GM12878 (cell line): ENCODE measurements at regions not wholly inside any gene's neighbourhood (a gene's known extent, or its start where the extent isn't known, plus 50 kb on each side); places are given as distances from the start of the nearest gene placed in this dataset.

Source experiments
- ATAC-seq: fragments of 200-7000 bp; cut with Tn5 transposase; 3 replicates; pipeline ENCODE4 v1.9.1; 2020; ENCODE audit warnings: mild to moderate bottlenecking, moderate library complexity
- BruUV-seq: library from RNA; stranded (reverse); fragments of 400-500 nt; replicated peaks from 2 replicates; lab custom pipeline; 2021; lab: Mats Ljungman, UMichigan
- CTCF ChIA-PET: fragments of 300-600 bp; sonication (Branson Sonifier 250); formaldehyde crosslinking; extraction: SDS; loops from one replicate; lab custom pipeline; 2021; ENCODE audit warnings: inconsistent platforms; lab: Yijun Ruan, JAX
- POLR2A ChIA-PET: fragments of 350-600 bp; formaldehyde crosslinking; extraction: SDS; loops from one replicate; lab custom pipeline; 2021; ENCODE audit warnings: inconsistent platforms; lab: Charles Lee
- RAD21 ChIA-PET: fragments of 300-600 bp; sonication (Branson Sonifier 250); formaldehyde crosslinking; loops from one replicate; lab custom pipeline; 2023; ENCODE audit warnings: antibody characterized with exemption; ENCODE audit not compliant: unreplicated experiment; lab: Charles Lee
- SMC1A ChIA-PET: fragments of 300-600 bp; sonication (Branson Sonifier 250); formaldehyde crosslinking; loops from one replicate; lab custom pipeline; 2023; ENCODE audit not compliant: unreplicated experiment, uncharacterized antibody; lab: Charles Lee
- DNase-seq: peaks from one replicate; pipeline ENCODE4 v3.0.0-alpha.2; 2011; ENCODE audit warnings: low read depth, low spot score
- FAIRE-seq: peaks from 3 replicates; lab custom pipeline; 2011; peaks lifted over from hg19 to GRCh38; lab: Jason Lieb, UNC
- H2AFZ ChIP-seq: 2 replicates; pipeline ENCODE4 v1.6.0; 2011; ENCODE audit warnings: low read depth, low read length, control low read depth; ENCODE audit not compliant: control insufficient read depth
- H3K27ac ChIP-seq: 2 replicates; pipeline ENCODE4 v1.5.1; 2011; ENCODE audit warnings: control low read depth; ENCODE audit not compliant: control insufficient read depth, insufficient read depth
- H3K27me3 ChIP-seq, 2 experiments: replicated peaks in 1 of 2; 2 replicates each; pipeline versions ENCODE4 v1.6.0 to v1.6.1; 2011; ENCODE audit warnings: low read length in 1 of 2; ENCODE audit not compliant: control insufficient read depth in 2 of 2, insufficient read depth in 2 of 2
- H3K36me3 ChIP-seq, 2 experiments: 2 replicates each; pipeline ENCODE4 v1.5.1; 2011; ENCODE audit warnings: low read length in 1 of 2; ENCODE audit not compliant: control insufficient read depth in 2 of 2, insufficient read depth in 2 of 2
- H3K4me1 ChIP-seq: 2 replicates; pipeline ENCODE4 v1.6.1; 2011; ENCODE audit warnings: mild to moderate bottlenecking, low read length, moderate library complexity, mixed read lengths; ENCODE audit not compliant: control insufficient read depth, insufficient read depth
- H3K4me2 ChIP-seq: 2 replicates; pipeline ENCODE4 v1.6.0; 2011; ENCODE audit warnings: control low read depth; ENCODE audit not compliant: control insufficient read depth, insufficient read depth
- H3K4me3 ChIP-seq: fragments of 200-600 bp; sonication (generic); 2 replicates; pipeline ENCODE4 v1.5.1; 2016
- H3K79me2 ChIP-seq: 2 replicates; pipeline ENCODE4 v1.6.0; 2011; ENCODE audit warnings: low read length; ENCODE audit not compliant: control insufficient read depth, insufficient read depth
- H3K9ac ChIP-seq: 2 replicates; pipeline ENCODE4 v1.8.0; 2011; ENCODE audit warnings: low read length, control low read depth, mixed read lengths; ENCODE audit not compliant: control insufficient read depth, insufficient read depth
- H3K9me3 ChIP-seq: replicated peaks from 3 replicates; pipeline ENCODE4 v1.5.1; 2011; ENCODE audit warnings: mild to moderate bottlenecking, low read length; ENCODE audit not compliant: control insufficient read depth, insufficient read depth
- H4K20me1 ChIP-seq: 2 replicates; pipeline ENCODE4 v1.6.0; 2011; ENCODE audit not compliant: control insufficient read depth, insufficient read depth
- BACH1 ChIP-seq: fragments of 450-650 bp; IDR thresholded peaks from 2 replicates; pipeline ENCODE4 v1.6.1; 2017; ENCODE audit warnings: mild to moderate bottlenecking, borderline replicate concordance
- CBFB ChIP-seq: IDR thresholded peaks from 2 replicates; pipeline ENCODE4 v1.6.1; 2016; ENCODE audit warnings: antibody characterized with exemption, low read depth
- CREB1 ChIP-seq: IDR thresholded peaks from 2 replicates; pipeline ENCODE4 v1.6.1; 2012; ENCODE audit warnings: low read depth, mild to moderate bottlenecking, inconsistent platforms
- EGR1 ChIP-seq, 2 experiments: IDR thresholded peaks; 1 replicate in 1 of 2; 2 replicates in 1 of 2; pipeline ENCODE4 v1.6.1; 2011 to 2012; ENCODE audit warnings: low read depth in 2 of 2, low read length in 2 of 2, borderline replicate concordance in 1 of 2, mild to moderate bottlenecking in 1 of 2, moderate library complexity in 1 of 2
- GABPA ChIP-seq: IDR thresholded peaks from 2 replicates; pipeline ENCODE4 v1.6.1; 2014; ENCODE audit warnings: antibody characterized with exemption, low read depth, mild to moderate bottlenecking, inconsistent platforms
- HDAC6 ChIP-seq: fragments of 200-600 bp; sonication (generic); IDR thresholded peaks from one replicate; pipeline ENCODE4 v1.8.0; 2017; ENCODE audit warnings: antibody characterized with exemption; ENCODE audit not compliant: unreplicated experiment
- KAT2A ChIP-seq: conservative IDR thresholded peaks from 2 replicates; pipeline ENCODE4 v1.6.1; 2011; ENCODE audit warnings: low read depth, low read length; ENCODE audit not compliant: control insufficient read depth
- MLLT1 ChIP-seq: fragments of 450-650 bp; IDR thresholded peaks from 2 replicates; pipeline ENCODE4 v1.6.1; 2016; ENCODE audit warnings: mild to moderate bottlenecking
- NFYA ChIP-seq: IDR thresholded peaks from 2 replicates; pipeline ENCODE4 v1.6.1; 2011; ENCODE audit warnings: low read depth, mild to moderate bottlenecking, low read length, improper control_type of control experiment, borderline replicate concordance
- RB1 ChIP-seq: fragments of 450-650 bp; formaldehyde crosslinking; IDR thresholded peaks from 2 replicates; pipeline ENCODE4 v1.6.1; 2017; ENCODE audit warnings: mild to moderate bottlenecking, borderline replicate concordance
- RELA ChIP-seq: fragments of 450-650 bp; IDR thresholded peaks from 2 replicates; pipeline ENCODE4 v1.8.0; 2014; ENCODE audit warnings: borderline replicate concordance; ENCODE audit not compliant: partially characterized antibody
- SRF ChIP-seq, 2 experiments: IDR thresholded peaks; 2 replicates each; pipeline ENCODE4 v1.6.1; 2011; ENCODE audit warnings: low read depth in 2 of 2, low read length in 2 of 2, mild to moderate bottlenecking in 1 of 2, moderate library complexity in 1 of 2
- STAT1 ChIP-seq: fragments of 450-650 bp; conservative IDR thresholded peaks from 2 replicates; pipeline ENCODE4 v1.6.1; 2014; ENCODE audit warnings: antibody characterized with exemption, mild to moderate bottlenecking
- ZBED1 ChIP-seq: IDR thresholded peaks from 2 replicates; pipeline ENCODE4 v1.6.1; 2016; ENCODE audit warnings: borderline replicate concordance
- ZNF24 ChIP-seq: fragments of 450-650 bp; IDR thresholded peaks from 2 replicates; pipeline ENCODE4 v1.6.1; 2017; ENCODE audit warnings: antibody characterized with exemption, mild to moderate bottlenecking
- ZZZ3 ChIP-seq: IDR thresholded peaks from 2 replicates; pipeline ENCODE4 v1.6.1; 2011; ENCODE audit warnings: low read depth; ENCODE audit not compliant: control insufficient read depth, insufficient read length
- whole genome bisulfite sequencing: methylation state at CpG from one replicate; pipeline ENCODE4 v1.1.6; 2016; ENCODE audit warnings: low lambda C conversion rate; ENCODE audit not compliant: insufficient replicate concordance, insufficient coverage; ENCODE audit errors: missing lambda C conversion rate; 5-methylcytosine and 5-hydroxymethylcytosine counted together
- in situ Hi-C: fragments of 300-500 bp; cut with MboI; formaldehyde crosslinking; loops from 9 replicates; pipeline ENCODE4 v1.14.3; 2018; ENCODE audit warnings: mixed read lengths
- intact Hi-C: fragments of 100-400 bp; cut with micrococcal nuclease; formaldehyde crosslinking; loops from one replicate; pipeline ENCODE4 v1.14.2; 2022; ENCODE audit not compliant: unreplicated experiment

- FAIRE-seq (no peak), DNase-seq (no peak), ATAC-seq (no peak)
- H4K20me1 ChIP-seq: no peaks in the 10 kb centered on the region
- 5% methylated on average over 1 of the region's 1 CpG for WGBS
- TF ChIP-seq MLLT1 (no peak), CBFB (no peak), GABPA (no peak), STAT1 (no peak), NFYA (no peak)
- no peaks in the 10 kb centered on the region; the same call in 2 of the 3 replicates for H3K9me3 ChIP-seq
- H3K9ac ChIP-seq: no peak overlapping the region
- H3K4me2 ChIP-seq: no peak overlapping the region
- RAD21 ChIA-PET: no interaction called here
- in situ Hi-C loops: no loop called here
- H3K79me2 ChIP-seq: no peaks in the 10 kb centered on the region
- SMC1A ChIA-PET: no interaction called here
- CTCF ChIA-PET: interaction anchor here (0.6 kb wide), 1 partner anchor 9 kb away, joined by 3 read pairs; no protein-coding TSS in a partner anchor
- BruUV-seq: no TSS peak
- H3K27me3 ChIP-seq: peaks cover 0 to 2% of the 10 kb centered on the region in 2 experiments; a peak in 2 of 4 replicates
- H3K4me3 ChIP-seq: no peak overlapping the region
- H3K36me3 ChIP-seq: no peaks in the 10 kb centered on the region
- H2AFZ ChIP-seq: no peak overlapping the region
- POLR2A ChIA-PET: no interaction called here
- H3K4me1 ChIP-seq: no peaks in the 10 kb centered on the region
- intact Hi-C loops: no loop called here
- H3K27ac ChIP-seq: no peak overlapping the region
Observed at GRCh38 chr10:118950190-118950680, 79.3 kb upstream of the NANOS1 start.

GRCh38 chr10:118950997-118951637 lies 78.4 kb upstream of the NANOS1 start:
- Histone ChIP-seq H3K4me1 (no peaks in the 10 kb centered on the region), H3K9me3 (no peaks in the 10 kb centered on the region; the same call in 2 of the 3 replicates), H3K27me3 (no peaks in the 10 kb centered on the region; a peak in 1 of 4 replicates), H4K20me1 (no peaks in the 10 kb centered on the region), H3K4me3 (no peak overlapping the region), H2AFZ (no peak overlapping the region), H3K4me2 (no peak overlapping the region), H3K27ac (no peak overlapping the region), H3K79me2 (no peaks in the 10 kb centered on the region), H3K9ac (no peak overlapping the region), H3K36me3 (no peaks in the 10 kb centered on the region)
- FAIRE-seq (no peak), ATAC-seq (no peak), DNase-seq (no peak)
- WGBS: 49% methylated on average over 11 of the region's 11 CpGs
- ChIA-PET POLR2A (no interaction called here), RAD21 (no interaction called here), SMC1A (interaction anchor here (0.7 kb wide), 1 partner anchor 577 kb away, joined by 3 read pairs; no protein-coding TSS in a partner anchor), CTCF (interaction anchor here (1.1 kb wide), 1 partner anchor 16 kb away, joined by 3 read pairs; no protein-coding TSS in a partner anchor)
- intact Hi-C loops (no loop called here), in situ Hi-C loops (no loop called here)
- BruUV-seq: no TSS peak
- TF ChIP-seq RB1 (no peak), CREB1 (no peak), ZBED1 (no peak), ZZZ3 (no peak), RELA (no peak), BACH1 (no peak), ZNF24 (no peak), EGR1 (IDR thresholded peaks at IDR 0.05; ENCODE audit: borderline replicate concordance in 1 of 2, low read depth in 2 of 2, low read length in 2 of 2) (no peak), HDAC6 (no peak), KAT2A (no peak), SRF (IDR thresholded peaks at IDR 0.05; ENCODE audit: low read depth in 2 of 2, low read length in 2 of 2) (no peak)
